NCI-H1417 treated with DMSO at 0.1 percent for 48 hours (cell line): ENCODE measurements at regions not wholly inside any gene's neighbourhood (a gene's known extent, or its start where the extent isn't known, plus 50 kb on each side); places are given as distances from the start of the nearest gene placed in this dataset.

Experiments
- DNase-seq: peaks from one replicate; lab custom pipeline; 2025; lab: John Stamatoyannopoulos, UW

- DNase-seq = no peak
Measured at GRCh38 chr11:25970726-25971508, 361.0 kb upstream of the ANO3 start.

GRCh38 chr11:25980091-25980490 lies 351.8 kb upstream of the ANO3 start:
- no peak for DNase-seq

- DNase-seq = no peak
Measured at GRCh38 chr11:25981998-25982397, 349.9 kb upstream of the ANO3 start.

- DNase-seq = no peak
Measured at GRCh38 chr11:25983280-25983679, 348.6 kb upstream of the ANO3 start.

- DNase-seq = no peak
Measured at GRCh38 chr11:25988178-25988577, 343.8 kb upstream of the ANO3 start.

DNA sequence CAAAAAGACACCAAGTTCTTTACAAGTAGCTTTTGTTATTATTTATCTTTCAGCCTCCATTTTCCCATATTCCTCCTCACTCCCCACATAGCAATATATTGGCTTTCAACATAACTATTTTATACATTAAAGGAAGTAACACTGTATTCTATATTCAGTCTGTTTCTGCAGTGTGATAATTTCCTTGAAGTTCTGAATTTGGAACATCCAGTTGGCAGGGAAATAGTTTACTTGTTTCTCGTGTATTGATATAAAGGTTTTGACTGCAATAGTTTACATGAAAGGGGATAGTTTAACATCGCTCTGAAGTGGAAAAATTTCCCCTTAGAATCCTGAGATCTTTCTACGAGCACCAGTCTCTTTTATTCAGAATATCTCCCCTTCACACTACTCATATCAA lies 341.5 kb upstream of the ANO3 start:
- no peak for DNase-seq

GRCh38 chr11:25991476-25991875 lies 340.5 kb upstream of the ANO3 start:
- no peak for DNase-seq

GRCh38 chr11:25992294-25992693 lies 339.6 kb upstream of the ANO3 start:
- no peak for DNase-seq

- no peak for DNase-seq
Measured at GRCh38 chr11:25993016-25993415, 338.9 kb upstream of the ANO3 start.

- DNase-seq = no peak
Measured at GRCh38 chr11:26011474-26011873, 320.5 kb upstream of the ANO3 start.

DNA sequence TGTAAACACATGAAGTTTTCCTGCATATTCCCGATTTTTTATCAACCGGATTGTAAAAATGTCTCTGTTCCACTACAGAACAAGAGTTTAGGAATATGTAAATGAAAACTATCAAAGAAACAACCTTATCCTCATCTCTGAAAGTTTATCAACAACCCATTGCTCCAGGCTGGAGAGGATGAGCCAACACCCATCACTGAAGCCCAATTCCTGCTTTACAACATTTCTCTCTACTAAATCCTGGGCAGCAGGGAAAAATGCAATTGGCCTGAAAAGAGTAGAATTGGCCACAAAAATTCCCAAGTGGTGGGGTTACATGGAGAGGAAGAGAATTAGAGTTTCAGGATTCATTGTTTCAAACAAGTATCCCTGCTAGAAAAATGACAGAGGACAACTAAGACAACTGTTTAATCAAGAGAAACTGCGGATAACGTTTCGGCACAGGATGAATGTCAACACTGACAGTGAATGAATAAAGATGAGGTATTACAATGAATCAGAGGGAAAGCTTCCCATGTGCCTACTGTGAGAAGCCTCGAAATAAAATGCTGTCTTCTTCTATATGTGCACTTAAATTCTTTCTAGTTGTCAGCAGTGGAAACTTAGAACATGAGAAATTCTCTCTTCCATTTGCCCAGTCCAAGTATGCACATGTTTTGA lies 317.3 kb upstream of the ANO3 start:
- DNase-seq = no peak

GRCh38 chr11:26017322-26017860 lies 314.5 kb upstream of the ANO3 start:
- DNase-seq = no peak

DNA sequence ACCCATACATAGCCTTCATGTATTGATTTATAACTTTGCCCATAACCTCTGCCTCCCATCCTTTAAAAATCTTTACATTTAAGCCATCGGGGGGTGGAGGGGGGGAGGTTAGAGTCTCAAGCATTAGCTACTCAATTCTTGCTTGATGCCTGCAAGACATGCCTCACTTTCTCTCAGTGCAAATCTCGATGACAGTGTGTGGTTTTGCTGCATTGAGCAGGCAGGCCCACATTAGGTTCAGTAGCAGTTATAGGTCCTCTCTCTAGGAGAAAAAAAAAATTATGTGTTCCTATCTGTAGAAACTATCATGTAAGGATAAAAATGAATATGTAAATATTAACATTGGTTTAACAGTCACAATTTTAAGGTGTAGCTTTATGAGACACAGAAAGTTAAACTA lies 314.0 kb upstream of the ANO3 start:
- no peak for DNase-seq

- DNase-seq = no peak
Measured at GRCh38 chr11:26018336-26018735, 313.6 kb upstream of the ANO3 start.

DNA sequence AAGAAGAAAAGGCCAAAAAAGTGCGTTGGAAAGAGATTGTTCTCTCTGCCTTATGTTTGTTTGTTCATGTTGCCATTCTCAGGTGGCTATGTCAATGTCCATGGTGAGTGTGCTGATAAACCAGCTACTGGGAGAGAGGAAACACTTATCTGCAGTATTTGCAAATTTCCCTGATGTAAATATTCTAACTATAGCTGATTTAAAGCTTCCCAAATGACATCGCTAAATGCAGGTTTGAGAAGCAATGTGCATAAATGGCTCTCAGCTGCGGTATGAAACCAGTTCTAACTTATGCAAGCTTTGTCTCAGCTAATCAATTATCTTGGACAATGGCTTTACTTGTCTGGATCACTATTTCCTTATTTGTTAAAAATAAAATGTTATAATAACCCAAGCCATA lies 312.5 kb upstream of the ANO3 start:
- no peak for DNase-seq

GRCh38 chr11:26021017-26021416 lies 310.9 kb upstream of the ANO3 start:
- no peak for DNase-seq

GRCh38 chr11:26023057-26023456 lies 308.9 kb upstream of the ANO3 start:
- no peak for DNase-seq

DNA sequence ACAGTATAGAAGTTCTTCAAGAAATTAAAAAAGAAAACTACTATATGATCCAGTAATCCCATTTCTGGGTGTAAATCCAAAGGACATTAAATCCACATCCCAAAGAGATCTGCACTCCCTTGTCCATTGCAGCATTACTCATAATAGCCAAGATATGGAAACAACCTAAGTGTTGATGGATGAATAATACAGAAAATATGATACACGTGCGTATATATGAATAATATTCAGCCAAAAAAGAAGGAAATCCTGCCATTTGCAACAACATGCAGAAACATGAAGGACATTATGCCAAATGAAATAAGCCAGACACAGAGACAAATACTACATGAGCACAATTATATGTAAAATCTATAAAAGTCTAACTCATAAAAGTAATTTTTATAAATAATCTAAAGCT lies 306.3 kb upstream of the ANO3 start:
- DNase-seq = no peak

DNA sequence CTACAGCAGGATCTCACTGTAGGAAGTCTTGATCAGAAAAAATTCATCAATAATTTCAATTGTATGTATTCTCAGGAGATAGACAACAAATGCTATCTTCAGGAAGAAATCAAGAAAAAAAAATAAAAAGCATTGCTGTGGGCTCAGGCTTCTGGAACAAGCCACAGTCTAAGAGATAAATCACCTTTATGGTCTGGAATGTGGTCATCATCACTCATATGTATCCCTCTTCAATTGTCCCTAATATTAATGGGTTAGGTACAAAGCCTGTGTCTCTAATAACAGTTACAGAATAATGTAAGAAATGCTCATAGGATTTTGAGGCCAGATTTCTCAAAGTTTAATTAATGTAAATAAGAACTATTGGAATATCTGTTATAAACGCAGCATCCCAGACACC lies 305.9 kb upstream of the ANO3 start:
- no peak for DNase-seq

DNA sequence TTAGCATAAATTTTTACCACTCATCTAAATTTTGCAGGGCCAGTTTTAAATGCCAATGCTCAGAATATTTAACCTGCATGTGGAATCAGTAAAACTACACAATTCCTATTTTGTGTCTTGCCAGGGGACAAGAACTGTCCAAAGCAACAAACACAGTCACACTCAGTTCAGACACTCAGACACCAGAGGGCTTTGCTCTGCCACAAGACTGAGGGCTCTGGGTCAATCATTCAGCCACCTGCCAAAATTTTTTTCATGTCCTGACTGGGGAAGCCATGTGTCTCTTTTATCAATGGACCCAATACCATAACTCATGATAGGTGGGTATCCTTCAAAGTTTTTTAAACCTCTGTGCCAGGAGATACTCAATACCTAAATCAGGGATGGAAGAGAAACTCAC lies 304.0 kb upstream of the ANO3 start:
- no peak for DNase-seq

DNA sequence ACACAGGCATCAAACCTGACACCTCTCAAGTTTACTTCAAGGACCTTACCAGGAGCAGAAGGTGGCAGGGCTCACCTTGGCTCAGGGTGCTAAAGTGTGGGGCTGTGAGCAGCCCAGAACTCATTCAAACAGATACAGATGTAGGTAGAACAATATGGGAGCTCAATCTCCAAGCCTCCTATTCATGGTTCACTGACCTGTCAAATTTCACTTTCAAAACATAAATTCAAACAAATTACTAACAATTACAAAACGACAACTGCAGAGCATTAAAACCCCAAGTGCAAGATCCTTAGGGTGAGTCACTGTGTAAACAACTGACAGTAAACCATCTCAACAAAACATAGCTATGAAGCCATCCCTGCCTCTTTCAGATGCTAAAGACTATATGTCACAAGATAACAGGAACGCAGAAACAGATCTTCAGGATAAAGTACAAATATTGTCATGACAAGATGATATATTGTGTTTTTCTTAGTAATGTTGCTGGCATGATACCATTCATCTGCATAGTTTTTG lies 303.5 kb upstream of the ANO3 start:
- no peak for DNase-seq

DNA sequence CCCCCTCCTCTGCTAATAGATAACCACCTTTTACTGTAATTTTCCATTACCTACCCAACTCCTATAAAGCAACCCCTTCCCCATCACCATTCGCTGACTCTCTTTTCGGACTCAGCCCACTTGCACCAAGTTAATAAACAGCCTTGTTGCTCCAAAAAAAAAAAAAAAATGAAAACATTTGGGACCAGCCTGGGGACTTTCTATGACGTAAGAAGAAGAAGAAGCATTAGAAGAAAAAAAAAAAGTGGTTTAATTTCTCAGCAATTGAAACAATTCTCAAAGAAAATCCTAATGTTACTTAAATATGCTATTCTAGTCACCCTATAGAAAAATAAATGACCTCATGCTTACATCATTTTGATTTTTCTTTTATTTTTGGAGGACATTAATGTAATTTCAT lies 301.5 kb upstream of the ANO3 start:
- DNase-seq = no peak

- DNase-seq = no peak
Measured at GRCh38 chr11:26032241-26032640, 299.7 kb upstream of the ANO3 start.
